COLO829 (cell line): ENCODE measurements at regions not wholly inside any gene's neighbourhood (a gene's known extent, or its start where the extent isn't known, plus 50 kb on each side); places are given as distances from the start of the nearest gene placed in this dataset.
"Not testable (repeated sequence)": the region's sequence is repeated elsewhere in the genome, so short reads cannot be mapped to it uniquely, and the experiment has no call there.

ENCODE experiments used
- DNase-seq: peaks from one replicate; pipeline ENCODE4 v3.0.0; 2012; ENCODE audit warnings: low spot score

DNA sequence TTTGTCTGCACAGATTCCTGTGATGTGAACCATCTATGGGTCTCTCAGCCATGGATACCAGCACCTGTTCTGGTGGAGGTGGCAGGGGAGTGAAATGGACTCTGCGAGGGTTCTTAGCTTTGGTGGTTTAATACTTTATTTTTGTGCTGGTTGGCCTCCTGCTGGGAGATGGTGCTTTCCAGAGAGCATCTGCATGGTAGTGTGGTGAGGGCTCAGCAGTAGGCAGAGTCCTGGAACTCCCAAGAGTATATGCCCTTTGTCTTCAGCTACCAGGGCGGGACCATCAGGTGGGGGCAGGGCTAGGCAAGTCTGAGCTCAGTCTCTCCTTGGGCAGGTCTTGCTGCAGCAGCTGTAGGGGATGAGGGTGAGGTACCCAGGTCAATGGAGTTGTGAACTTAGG, 97.5 kb upstream of the TRIM2 start:
- DNase-seq = not testable (repeated sequence)

DNA sequence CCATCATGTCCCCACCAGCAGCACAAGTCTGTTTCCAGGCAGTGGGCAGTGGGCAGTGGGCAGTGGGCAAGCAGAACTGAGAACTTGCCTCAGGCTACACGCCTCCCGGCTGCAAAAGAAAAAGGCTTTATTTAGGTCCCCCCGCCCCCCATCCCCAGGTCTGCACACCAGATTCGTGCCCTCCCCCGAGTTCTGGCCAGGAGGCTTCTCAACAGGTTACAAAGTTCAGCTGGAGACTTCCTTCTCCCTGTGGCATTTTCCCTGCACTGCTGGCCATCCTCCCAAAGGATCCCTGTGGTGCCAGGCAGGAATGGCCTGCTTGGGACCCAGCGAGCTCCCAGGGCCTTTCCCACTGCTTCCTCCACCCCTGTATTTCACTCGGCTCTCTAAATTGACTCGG, 97.0 kb upstream of the TRIM2 start:
- no peak for DNase-seq

DNA sequence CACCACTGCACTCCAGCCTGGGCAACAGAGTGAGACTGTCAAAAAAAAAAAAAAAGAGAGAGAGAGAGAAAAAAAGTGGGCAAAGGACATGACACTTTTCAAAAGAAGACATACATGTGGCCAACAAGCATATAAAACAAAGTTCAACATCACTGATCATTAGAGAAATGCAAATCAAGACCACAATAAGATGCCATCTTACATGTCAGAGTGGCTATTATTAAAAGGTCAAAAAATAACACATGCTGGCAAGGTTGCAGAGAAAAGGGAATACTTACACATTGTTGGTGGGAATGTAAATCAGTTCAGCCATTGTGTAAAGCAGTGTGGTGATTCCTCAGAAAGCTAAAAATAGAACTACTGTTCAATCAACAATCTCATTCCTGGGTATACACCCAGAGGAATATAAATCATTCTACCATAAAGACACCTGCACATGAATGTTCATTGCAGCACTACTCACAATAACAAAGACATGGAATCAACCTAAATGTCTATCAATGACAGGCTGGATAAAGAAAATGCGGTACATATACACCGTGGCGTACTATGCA, 94.9 kb upstream of the TRIM2 start:
- DNase-seq = no peak

DNA sequence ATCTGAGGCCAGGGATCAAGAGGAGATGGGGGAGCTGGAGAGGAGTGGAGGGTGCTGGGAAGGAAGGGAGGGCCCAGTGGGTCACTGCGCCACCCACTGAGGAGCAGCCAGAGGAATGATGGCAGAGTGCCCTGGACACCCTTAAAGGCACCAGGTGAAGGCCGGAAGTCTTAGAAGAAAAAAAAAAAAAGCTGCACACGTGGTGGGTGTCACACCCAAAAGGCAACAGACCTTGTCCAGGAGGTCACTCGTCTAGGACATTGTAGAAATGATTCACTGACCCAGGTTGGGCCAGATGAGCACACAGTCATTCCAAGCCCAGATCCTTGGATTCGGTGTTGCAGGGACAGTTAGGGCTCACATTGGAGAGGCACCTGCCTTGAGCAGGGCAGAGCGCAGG, 93.5 kb upstream of the TRIM2 start:
- DNase-seq = no peak

DNA sequence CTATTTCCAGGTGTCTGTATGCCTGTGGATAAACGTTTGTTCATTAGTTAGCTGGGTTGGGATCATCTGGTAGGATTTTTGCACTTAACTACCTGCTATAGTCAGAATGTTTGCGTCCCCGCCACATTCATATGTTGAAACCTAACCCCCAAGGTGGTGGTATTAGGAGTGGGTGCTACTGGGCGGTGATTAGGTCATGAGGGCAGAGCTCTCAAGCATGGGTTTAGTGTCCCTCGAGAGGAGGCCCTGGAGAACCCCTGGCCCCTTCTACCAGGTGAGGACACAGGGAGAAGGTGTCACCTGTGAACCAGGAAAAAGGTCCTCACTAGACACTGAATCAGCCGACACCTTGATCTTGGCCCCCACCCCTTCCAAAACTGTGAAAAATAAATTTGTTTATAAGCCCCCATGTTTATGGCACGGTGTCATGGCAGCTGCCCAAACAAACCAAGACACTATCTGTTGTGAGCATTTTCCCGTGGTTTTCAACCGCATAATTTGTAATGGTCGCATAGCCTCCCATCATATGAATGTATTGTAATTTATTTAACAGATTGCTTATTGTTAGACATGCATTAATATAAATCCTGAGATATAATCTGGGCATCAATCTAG, 92.7 kb upstream of the TRIM2 start:
- DNase-seq = no peak

DNA sequence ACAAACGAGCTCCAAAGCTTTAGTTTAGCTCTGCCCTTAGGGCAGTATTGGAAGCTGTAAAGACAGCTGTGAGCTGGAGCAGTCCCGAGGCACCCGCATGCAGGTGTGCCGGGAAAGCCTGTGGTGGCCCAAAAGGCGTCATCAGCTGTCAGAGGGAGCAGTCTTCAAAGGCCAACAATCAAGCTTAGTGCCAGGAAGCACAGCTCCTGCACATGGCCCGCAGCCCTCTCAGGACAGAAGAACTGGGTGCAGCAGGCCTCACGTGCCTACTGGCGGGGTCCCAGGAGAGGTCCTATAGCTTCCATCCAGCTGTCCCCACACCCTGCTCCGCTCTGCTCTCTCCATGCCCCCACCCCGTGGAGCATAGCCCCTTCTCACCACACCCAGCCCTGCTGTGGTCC, 92.2 kb upstream of the TRIM2 start:
- DNase-seq = no peak

DNA sequence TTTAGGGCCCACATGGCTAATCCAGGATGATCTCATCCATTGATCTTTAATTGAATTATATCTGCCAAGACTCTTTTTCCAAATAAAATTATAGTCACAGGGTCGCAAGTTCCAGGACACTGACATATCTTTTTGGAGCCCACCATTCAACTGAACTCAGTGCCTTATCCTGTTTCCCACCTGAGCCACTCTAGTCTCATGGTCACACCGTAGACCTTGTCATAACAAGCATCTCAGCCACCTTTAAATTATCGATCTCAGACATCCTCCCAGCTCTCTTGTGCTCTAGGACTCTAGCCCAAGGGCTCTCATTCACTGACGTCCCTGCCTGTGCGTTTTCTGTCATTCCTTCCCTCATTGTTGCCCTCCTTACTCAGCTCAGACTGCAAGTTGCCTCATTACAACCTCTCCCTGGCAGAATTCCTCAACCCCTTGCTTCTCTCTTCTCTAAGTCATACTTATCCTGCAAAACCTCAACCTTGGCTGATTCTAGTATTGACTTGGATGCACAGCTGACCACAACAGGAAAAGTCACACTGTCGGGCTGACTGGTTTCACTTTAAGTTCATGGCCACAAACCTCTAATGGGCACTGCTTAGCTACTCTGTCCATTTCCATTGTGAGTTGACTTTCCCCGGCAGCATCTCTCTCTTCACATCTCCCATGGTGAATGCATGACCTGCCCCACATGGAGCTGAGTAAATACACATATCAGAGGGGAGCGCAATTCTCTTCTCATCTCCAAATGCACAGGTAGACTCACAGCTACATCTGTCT, 91.0 kb upstream of the TRIM2 start:
- no peak for DNase-seq

DNA sequence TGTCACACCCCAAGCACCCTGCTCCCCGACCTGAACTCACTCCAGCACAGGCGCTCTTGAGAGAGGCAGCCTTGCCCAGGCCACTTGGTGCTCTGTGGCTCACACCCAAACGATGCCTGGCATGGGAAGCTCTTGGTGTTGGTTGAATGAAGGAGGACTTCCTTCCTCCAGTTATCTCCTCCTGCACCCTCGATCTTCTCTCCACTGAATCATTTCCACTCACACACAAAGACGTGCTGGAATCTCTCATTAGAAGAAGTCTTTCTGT, 90.5 kb upstream of the TRIM2 start:
- DNase-seq = no peak

DNA sequence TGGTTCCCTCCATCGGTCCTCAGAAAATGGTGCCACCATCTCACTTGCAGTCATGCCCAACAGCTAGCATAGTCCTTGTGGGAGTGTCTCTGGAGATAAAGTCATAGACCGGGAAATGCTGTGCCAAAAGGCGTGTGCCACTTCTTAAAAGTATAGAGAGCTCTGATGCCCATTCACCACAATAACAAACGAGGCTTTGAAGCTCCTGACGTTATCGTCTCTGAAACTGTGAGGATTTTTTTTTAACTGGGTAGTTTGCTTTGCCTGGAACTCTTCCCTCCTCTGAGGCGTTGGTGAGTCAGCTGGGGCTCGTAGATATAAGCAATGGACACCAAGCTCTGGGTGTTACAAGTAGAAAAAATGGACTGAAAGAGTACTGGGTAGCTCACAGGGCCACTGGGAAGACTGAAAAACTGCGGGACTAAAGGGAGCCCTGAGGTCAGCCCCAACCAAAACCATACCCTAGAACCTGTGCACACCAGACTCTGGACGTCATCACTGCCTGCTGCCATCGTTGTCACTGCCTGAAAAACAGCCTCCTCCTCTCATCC, 89.4 kb upstream of the TRIM2 start:
- DNase-seq = peak; percentile 82

DNA sequence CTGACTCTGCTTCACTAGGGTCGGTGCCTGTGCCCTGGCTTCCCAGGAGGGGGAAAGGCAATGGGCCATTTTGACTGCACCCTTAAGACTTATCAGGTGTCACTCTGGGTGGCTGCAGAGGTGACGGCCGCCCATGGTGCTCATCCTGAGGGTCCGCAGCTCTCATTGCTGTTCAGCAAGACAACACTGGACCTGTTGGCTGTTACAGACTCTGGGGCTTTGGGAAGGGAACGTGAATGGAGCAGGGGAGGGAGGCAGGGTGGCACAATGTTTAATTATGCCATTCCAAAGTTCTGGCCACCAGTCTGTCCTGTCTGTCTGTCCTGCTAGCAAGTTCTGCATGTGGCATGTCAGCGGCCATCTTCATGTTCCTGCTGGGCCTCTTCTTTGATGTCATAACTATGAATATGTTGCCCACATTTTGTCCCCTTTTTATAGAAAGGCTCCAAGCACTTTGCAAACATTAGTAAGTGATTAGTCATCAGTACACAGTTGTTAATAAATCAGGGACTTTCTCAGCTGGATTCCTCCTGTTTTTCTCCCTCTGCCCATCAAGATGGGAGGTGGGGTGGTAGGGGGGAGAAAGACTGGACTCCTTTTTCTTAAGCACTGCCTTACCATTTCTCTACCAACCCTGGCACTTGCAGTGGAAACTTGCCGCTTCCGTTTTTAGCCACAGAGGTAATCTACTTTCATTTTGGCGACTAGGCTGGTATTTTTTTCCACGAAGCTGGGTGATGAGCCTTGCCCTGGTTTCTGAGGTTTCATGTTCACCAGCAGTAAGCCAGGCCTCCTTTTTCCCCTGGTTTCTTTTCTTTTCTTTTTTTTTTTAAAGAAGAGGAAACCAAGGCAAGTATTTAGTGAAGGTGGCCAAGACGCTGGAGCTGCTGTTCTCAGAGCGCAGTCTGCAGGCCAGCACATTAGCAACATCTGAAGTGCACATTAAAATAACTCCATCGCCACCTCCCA, 88.6 kb upstream of the TRIM2 start:
- peak; percentile 91 for DNase-seq

DNA sequence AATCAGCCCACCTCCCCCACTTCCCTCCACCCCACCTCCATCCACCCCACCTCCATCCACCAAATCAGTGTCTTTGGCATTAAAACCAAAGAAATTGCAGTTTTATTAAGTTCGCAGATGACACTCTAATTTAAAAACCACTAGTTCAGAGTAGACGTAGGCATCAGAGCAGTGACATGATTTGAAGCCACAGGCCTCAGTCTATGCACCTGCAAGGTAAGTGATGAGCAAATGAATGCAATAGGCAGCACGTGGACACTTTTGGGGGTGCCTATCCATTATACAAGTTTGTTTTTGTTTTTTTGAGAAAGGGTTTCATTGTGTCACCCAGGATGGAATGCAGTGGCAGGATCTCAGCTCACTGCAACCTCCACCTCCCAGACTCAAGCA, 88.0 kb upstream of the TRIM2 start:
- no peak for DNase-seq

DNA sequence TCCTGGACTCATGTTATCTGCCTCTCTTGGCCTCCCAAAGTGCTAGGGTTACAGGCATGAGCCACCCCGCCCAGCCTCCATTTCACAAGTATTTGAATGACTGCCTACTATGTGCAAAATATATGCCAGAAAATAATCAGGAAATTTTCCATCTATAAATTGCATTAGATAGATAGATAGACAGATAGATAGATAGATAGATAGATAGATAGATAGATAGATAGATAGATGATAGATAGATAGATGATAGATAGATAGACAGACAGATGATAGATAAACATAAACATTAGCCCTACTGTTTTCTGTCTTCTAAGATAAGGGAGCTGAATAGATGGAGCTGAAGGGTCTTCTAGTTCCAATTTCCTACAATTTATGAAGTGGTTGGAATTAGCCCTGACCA, 87.4 kb upstream of the TRIM2 start:
- no peak for DNase-seq

DNA sequence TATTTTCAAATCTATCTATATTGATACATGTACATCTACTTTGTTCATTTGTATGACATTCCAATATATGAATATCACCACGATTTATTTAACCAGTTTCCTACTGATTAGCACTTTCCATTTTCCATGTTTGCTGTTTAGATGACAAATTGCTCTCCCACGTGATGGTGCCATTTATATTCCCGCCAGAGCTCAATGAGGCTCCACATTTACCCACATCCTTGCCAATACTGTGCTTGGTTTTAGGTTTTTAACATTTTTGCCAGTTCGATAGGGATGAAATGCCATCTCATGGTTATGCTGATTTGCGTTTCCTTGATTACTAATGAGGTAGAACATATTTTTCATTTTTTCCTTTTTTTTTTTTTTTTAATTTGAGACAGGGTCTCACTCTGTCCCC, 86.7 kb upstream of the TRIM2 start:
- no peak for DNase-seq

DNA sequence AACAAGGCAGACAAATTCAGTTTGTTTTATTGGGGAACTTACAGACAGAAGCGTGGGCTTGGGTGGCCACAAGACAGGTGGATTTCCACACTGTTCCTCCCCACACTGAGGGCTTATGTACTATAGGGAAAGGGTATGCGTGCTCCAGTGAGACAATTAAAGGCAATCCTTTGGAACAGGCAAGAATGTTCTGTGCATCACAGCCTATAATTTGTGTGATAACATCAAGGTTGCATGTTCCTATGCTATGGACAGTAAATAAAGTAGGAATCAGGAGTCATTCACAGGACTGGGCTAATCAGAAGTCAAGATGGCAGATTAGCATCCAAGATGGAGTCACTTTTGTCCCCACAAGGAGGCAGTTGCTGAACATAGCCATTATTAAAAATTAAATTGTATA, 84.6 kb upstream of the TRIM2 start:
- no peak for DNase-seq

DNA sequence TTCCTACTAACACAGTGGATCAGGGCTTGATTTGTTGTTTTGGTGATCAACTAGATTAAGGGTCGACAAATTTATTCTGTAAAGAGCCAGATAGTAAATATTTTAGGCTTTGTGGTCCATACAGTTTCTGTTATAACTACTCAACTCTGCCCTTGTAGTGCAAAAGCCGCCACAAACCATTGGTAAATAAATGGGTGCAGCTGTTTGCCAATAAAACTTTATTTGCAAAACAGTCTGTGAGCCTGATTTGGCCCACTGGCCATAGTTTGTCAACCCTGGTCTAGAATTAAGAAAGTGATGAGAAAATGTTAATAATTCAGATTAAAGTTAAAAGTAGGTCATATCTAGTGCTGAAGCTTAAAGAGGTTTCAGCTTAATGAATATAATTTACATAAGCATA, 84.0 kb upstream of the TRIM2 start:
- no peak for DNase-seq

DNA sequence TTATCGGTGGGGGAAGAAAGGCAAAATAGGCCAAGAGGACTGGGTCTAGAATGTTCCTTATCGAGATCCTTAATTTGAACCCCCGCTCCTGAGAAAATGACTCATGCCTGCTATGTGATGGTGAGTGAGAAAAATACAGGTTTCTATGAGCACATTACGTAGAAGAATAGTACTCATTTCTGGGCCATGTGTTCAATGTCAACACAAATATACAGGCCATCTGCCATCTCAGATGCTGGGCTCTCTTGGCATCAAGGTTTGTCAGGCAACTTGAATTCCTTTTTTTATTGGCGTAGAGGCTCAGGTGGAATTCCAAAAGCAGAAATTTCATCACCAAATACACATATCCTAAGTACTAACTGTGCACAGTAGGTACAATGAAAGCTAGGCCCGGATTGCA, 81.4 kb upstream of the TRIM2 start:
- no peak for DNase-seq

DNA sequence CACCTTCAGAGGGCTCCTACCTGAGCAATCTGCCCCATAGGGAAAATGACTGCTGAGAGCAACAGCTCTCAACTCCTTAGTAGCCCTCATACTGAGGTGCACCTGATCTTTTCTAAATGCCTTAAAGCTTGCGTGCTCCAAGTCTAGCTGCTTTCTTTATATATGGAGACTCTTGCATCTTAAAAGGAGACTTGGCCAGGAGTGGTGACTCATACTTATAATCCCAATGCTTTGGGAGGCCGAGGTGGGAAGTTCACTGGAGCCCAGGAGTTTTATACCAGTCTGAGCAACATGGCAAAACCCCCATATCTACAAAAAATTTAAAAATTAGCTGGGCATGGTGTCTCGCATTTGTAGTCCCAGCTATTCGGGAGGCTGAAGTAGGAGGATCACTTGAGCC, 78.1 kb upstream of the TRIM2 start:
- no peak for DNase-seq

DNA sequence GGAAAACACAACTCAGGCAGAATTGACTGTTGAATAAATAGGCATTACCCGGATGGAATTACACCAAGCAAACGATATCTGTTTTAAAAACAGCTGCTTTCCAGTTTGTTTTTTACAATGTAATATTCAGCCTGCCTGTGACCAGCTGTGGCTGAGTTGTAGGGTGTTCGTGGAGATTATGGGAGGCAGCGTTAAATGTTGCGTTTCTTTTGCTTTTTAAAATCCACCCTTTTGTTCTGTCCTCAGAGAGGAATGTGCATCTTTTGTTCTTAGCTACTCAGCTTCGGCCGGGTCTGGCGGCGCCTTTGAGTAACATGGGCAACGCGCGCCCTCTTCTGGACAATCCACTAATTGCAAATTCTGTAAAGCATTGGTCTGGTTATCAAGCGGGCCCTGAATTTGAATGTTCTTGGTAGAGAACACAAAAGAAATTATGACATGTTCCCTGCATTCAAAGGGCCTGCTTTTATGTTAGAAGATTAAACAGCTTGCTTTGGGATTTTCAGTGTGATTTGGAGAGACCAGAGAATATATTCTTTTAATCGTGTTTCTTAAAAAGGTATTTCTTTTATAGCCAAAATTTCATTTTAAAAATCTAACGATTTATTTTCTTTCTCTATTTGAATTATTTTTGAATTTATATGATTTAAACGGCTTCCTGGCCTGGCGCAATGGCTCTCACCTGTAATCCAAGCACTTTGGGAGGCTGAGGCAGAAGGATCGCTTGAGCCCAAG, 76.3 kb upstream of the TRIM2 start:
- DNase-seq = peak; percentile 81

DNA sequence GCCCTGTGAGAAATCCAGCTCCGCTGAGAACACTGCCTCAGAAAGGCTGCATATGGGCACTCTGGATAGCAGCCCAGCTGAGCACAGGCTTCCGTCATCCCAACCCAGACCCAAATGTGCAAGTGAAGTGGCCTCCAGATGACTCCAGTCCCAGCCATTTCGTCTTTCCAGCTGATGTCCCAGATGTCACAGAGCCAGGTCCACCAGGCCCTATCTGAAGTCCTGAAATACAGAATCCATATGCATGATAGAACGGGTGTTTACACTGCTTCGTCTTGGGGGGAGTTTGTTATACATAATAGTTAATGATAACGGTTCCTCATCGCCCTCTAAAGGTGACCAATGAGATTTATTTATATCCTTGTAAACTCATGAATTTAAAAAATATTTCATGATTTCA, 72.6 kb upstream of the TRIM2 start:
- DNase-seq = no peak

DNA sequence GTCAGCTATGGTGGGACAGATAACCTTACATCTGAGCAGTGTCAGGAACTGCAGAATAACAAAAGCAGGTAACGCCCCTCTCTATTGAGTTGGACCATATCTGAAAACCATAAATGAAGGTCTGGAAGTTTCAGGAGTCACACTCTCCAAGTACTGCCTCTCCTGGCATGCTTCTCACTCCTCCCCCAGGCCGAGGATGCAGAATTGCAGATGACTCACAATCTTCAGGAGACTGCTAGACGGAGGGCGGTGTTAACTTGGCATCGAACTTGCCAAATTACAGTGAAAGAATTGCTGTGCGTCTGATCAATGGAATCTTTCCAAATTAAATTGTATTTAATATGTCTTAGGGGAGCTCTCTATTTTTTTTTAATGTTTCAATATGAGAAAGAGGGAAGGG, 67.1 kb upstream of the TRIM2 start:
- peak; percentile 82 for DNase-seq

DNA sequence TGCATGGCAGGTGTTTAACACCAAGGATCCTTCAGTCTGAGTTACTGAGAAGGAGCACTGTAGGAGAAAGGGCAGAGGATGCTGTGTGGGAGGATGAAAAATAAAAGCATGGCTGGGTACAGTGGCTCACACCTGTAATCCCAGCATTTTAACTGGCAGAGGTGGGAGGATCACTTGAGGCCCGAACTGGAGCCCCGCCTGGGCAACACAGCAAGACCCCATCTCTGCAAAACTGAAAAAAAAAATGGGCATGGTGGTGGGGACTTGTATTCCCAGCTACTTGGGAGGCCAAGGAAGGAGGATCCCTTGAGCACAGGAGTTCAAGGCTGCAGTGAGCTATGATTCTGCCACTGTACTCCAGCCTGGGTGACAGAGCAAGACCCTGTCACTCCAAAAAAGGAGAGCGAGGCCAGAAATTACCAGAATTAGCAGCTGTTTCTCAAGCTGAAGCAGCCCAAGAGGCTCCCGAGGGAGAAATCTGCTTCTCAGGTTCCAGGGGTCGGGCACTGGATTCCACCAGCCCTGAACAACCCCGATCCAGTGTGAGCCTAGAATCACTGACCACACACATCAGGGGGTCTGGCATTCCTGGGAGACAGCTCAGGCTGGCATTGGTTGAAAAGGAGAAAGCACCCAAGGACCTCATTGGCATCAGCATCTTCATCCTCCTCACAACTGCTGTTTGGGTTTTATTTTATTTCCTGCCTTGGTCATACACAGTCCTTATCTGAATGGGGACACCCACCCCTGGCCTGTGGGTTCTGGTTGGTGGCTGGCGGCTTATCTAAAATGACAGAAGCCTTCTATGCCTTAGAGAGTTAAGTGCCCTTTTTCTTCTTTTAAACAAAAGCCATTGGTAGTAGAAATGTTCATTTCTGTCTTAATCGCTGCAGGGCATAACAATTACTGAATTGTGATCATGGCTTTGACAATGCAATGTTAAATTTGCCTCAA, 66.3 kb upstream of the TRIM2 start:
- DNase-seq = no peak
